Neural crest cell (in vitro differentiated cells): ENCODE measurements at regions not wholly inside any gene's neighbourhood (a gene's known extent, or its start where the extent isn't known, plus 50 kb on each side); places are given as distances from the start of the nearest gene placed in this dataset.

Experiments
- DNase-seq: peaks from one replicate; pipeline ENCODE4 v3.0.0; 2021; ENCODE audit warnings: low read depth, mixed read lengths, low spot score
- H3K27ac Mint-ChIP-seq: one replicate; pipeline ENCODE4 v1.8.0; 2021; ENCODE audit warnings: mild to moderate bottlenecking, mixed read lengths; ENCODE audit not compliant: unreplicated experiment
- H3K27me3 Mint-ChIP-seq: 2 replicates; pipeline ENCODE4 v1.8.0; 2021; ENCODE audit warnings: low read depth, mild to moderate bottlenecking, mixed read lengths
- H3K36me3 Mint-ChIP-seq: 2 replicates; pipeline ENCODE4 v1.8.0; 2021; ENCODE audit warnings: low read depth, mild to moderate bottlenecking, mixed read lengths
- H3K4me1 Mint-ChIP-seq: 2 replicates; pipeline ENCODE4 v1.8.0; 2021; ENCODE audit warnings: mixed read lengths
- H3K4me3 Mint-ChIP-seq: one replicate; pipeline ENCODE4 v1.8.0; 2021; ENCODE audit warnings: mild to moderate bottlenecking, mixed read lengths
- H3K9me3 Mint-ChIP-seq: 2 replicates; pipeline ENCODE4 v1.8.0; 2021; ENCODE audit warnings: mixed read lengths
- TF ChIP-seq, protein P1 (sequence below): fragments of 200-600 bp; sonication (generic); conservative IDR thresholded peaks from 2 replicates; pipeline ENCODE4 v1.5.0; 2021; ENCODE audit warnings: antibody characterized with exemption, mild to moderate bottlenecking

DNA sequence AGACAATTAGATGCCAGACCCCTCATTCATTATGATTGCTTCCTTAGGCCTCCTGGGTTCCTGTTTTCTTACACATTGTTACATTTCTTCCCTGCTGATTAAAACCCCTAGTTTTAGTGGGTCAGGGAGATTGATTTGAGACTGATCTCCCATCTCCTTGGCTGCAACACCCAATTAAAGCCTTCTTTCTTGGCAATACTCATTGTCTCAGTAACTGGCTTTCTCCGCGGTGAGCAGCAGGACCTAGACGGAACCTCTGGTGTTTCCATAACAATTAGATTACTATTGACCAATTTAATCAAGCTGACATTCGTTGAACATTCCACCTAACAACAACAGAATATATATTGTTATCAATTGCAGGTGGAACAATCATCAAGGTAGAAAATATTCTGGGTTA, 1676.4 kb upstream of the SLC39A10 start:
- H3K36me3 Mint-ChIP-seq: no peaks in the 10 kb centered on the region
- H3K9me3 Mint-ChIP-seq: peaks cover 8% of the 10 kb centered on the region
- DNase-seq: no peak
- TF ChIP-seq, protein P1, sequence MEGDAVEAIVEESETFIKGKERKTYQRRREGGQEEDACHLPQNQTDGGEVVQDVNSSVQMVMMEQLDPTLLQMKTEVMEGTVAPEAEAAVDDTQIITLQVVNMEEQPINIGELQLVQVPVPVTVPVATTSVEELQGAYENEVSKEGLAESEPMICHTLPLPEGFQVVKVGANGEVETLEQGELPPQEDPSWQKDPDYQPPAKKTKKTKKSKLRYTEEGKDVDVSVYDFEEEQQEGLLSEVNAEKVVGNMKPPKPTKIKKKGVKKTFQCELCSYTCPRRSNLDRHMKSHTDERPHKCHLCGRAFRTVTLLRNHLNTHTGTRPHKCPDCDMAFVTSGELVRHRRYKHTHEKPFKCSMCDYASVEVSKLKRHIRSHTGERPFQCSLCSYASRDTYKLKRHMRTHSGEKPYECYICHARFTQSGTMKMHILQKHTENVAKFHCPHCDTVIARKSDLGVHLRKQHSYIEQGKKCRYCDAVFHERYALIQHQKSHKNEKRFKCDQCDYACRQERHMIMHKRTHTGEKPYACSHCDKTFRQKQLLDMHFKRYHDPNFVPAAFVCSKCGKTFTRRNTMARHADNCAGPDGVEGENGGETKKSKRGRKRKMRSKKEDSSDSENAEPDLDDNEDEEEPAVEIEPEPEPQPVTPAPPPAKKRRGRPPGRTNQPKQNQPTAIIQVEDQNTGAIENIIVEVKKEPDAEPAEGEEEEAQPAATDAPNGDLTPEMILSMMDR: no peak
- no peak overlapping the region for H3K4me3 Mint-ChIP-seq
- no peaks in the 10 kb centered on the region for H3K27me3 Mint-ChIP-seq
- no peak overlapping the region for H3K27ac Mint-ChIP-seq
- no peaks in the 10 kb centered on the region for H3K4me1 Mint-ChIP-seq

DNA sequence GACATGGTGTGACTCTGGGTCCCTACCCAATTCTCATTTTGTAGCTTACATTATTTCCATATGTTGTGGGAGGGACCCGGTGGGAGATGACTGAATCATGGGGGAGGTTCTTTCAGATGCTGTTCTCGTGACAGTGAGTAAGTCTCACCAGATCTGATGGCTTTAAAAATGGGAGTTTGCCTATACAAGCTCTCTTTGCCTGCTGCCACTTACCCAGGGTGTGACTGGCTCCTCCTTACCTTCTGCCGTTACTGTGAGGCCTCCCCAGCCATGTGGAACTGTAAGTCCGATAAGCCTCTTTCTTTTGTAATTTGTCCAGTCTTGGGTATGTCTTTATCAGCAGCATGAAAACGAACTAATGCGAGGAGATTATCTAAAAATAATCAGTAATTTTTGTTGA, 1683.2 kb upstream of the SLC39A10 start:
- Mint-ChIP-seq H3K4me3 (no peak overlapping the region), H3K9me3 (peaks cover 8% of the 10 kb centered on the region), H3K27ac (no peak overlapping the region), H3K4me1 (no peaks in the 10 kb centered on the region), H3K27me3 (no peaks in the 10 kb centered on the region), H3K36me3 (no peaks in the 10 kb centered on the region)
- TF ChIP-seq, protein P1: no peak
- DNase-seq: no peak

DNA sequence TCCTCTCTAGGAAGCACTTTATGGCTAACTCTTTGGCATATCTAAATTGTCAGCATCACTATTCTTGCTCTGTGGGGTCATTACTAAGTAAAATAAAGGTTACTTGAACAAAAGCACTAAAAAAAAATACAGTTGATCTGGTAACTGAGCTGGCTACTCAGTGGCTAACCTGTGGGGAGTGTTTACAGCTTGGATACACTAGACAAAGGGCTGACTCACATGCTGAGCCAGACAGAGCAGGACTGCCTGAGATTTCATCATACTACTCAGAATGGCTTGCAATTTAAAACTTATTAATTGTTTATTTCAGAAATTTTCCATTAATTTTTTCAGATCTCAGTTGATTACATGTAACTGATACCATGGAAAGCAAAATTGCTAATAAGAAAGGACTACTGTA, 1690.4 kb upstream of the SLC39A10 start:
- Mint-ChIP-seq H3K9me3 (no peaks in the 10 kb centered on the region), H3K4me3 (no peak overlapping the region)
- no peak for DNase-seq

DNA sequence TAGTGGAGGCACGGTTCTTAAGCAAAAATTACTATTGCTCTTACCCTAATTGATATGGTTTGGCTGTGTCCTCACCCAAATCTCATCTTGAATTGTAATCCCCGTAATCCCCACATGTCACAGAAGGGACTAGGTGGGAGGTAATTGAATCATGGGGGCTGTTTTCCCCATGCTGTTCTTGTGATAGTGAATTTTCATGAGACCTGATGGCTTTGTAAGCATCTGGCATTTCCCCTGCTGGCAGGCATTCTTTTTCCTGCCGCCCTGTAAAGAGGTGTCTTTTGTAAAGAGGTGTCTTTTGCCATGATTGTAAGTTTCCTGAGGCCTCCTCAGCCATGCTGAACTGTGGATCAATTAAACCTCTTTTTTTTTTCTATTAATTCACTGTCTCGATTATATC, 1691.8 kb upstream of the SLC39A10 start:
- H3K27me3 Mint-ChIP-seq: no peaks in the 10 kb centered on the region
- peaks cover 9% of the 10 kb centered on the region for H3K4me1 Mint-ChIP-seq
- H3K4me3 Mint-ChIP-seq: no peak overlapping the region
- TF ChIP-seq, protein P1: no peak
- DNase-seq: no peak
- H3K36me3 Mint-ChIP-seq: no peaks in the 10 kb centered on the region
- H3K9me3 Mint-ChIP-seq: no peaks in the 10 kb centered on the region
- no peak overlapping the region for H3K27ac Mint-ChIP-seq

More for the DNA sequence above, 1690.4 kb upstream of the SLC39A10 start:
- Mint-ChIP-seq H3K27ac (peak overlapping the region; percentile 82), H3K36me3 (no peaks in the 10 kb centered on the region), H3K27me3 (no peaks in the 10 kb centered on the region), H3K4me1 (peaks cover 9% of the 10 kb centered on the region)
- TF ChIP-seq, protein P1: no peak

DNA sequence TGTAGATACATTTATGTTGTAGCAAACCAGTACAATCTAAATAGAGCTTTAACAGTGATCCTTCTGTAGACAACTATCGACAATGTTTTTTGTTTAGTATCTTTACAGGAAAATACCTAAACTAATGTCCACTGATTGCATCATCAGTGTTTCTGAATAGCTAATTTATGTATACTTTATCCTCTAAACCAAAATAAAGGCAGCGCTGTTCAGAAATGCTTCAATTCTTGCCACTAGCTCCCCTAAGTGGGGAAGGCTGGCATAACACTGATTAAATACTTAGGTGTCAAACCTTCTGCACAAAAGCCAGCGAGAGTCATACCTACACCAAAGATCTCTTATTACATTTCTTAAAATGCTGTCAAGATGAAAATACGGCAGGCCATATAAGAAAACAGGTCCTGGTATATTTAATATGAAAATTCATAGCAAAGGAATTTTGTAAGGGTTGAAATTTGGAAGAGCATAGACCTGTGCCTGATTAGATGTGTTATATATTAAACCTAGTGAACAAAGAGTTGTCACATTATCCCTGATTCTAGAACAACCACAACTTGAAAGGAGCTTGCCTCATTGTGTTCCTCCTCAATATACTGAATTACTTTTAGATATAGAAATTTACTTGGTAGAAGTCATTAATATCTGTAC, 1693.4 kb upstream of the SLC39A10 start:
- H3K9me3 Mint-ChIP-seq: no peaks in the 10 kb centered on the region
- H3K4me3 Mint-ChIP-seq: no peak overlapping the region
- peak; percentile 36 for DNase-seq
- H3K27me3 Mint-ChIP-seq: no peaks in the 10 kb centered on the region
- peaks cover 9% of the 10 kb centered on the region for H3K4me1 Mint-ChIP-seq
- H3K36me3 Mint-ChIP-seq: no peaks in the 10 kb centered on the region
- H3K27ac Mint-ChIP-seq: no peak overlapping the region
- TF ChIP-seq, protein P1: peak; percentile 73
